H1 (cell line): ENCODE measurements at regions not wholly inside any gene's neighbourhood (a gene's known extent, or its start where the extent isn't known, plus 50 kb on each side); places are given as distances from the start of the nearest gene placed in this dataset.

ENCODE experiments used
- KDM5A ChIP-seq: fragments of 200-600 bp; IDR thresholded peaks from 2 replicates; pipeline ENCODE4 v1.7.1; 2012; ENCODE audit warnings: mild to moderate bottlenecking, low read length, inconsistent platforms, mixed read lengths
- NRF1 ChIP-seq: IDR thresholded peaks from 2 replicates; pipeline ENCODE4 v1.6.1; 2011; ENCODE audit warnings: mild to moderate bottlenecking, low read depth, low read length, improper control_type of control experiment
- POU5F1 ChIP-seq: IDR thresholded peaks from 2 replicates; pipeline ENCODE4 v1.6.1; 2011; ENCODE audit warnings: low read depth, mild to moderate bottlenecking, low read length, moderate library complexity
- TF ChIP-seq, protein P1 (sequence below), 3 experiments: IDR thresholded peaks; 1 replicate in 2 of 3; 2 replicates in 1 of 3; pipeline versions ENCODE4 v1.5.1 to v1.6.1; 2011; ENCODE audit warnings: low read length in 3 of 3, mild to moderate bottlenecking in 3 of 3, inconsistent platforms in 2 of 3, low read depth in 1 of 3, moderate library complexity in 1 of 3; ENCODE audit not compliant: insufficient read depth in 1 of 3; ENCODE audit errors: control extremely low read depth in 1 of 3
- TF ChIP-seq, protein P2 (sequence below): IDR thresholded peaks from 2 replicates; pipeline ENCODE4 v1.6.1; 2012; ENCODE audit warnings: low read length, inconsistent platforms

DNA sequence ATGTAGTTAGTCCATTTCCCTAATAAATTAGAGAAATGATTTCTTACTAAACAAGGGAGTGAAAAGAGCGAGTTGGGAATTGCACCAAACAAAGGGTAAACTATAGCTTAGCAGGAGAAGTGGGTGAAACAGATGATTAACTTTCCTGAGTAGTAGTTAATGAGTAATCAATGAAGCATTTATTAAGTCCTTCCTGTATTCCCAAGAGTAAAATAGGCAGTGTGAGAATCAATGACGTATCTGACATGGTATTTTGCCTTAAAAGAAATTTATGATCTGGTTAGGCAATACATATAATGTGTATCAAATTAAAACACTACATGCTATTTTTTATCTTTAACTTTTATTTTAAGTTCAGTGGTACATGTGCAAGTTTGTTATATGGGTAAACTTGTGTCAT, 142.8 kb downstream of the KLF5 start (continued):
- TF ChIP-seq NRF1: no peak
- no peak for TF ChIP-seq KDM5A
- TF ChIP-seq, protein P1, sequence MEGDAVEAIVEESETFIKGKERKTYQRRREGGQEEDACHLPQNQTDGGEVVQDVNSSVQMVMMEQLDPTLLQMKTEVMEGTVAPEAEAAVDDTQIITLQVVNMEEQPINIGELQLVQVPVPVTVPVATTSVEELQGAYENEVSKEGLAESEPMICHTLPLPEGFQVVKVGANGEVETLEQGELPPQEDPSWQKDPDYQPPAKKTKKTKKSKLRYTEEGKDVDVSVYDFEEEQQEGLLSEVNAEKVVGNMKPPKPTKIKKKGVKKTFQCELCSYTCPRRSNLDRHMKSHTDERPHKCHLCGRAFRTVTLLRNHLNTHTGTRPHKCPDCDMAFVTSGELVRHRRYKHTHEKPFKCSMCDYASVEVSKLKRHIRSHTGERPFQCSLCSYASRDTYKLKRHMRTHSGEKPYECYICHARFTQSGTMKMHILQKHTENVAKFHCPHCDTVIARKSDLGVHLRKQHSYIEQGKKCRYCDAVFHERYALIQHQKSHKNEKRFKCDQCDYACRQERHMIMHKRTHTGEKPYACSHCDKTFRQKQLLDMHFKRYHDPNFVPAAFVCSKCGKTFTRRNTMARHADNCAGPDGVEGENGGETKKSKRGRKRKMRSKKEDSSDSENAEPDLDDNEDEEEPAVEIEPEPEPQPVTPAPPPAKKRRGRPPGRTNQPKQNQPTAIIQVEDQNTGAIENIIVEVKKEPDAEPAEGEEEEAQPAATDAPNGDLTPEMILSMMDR (IDR thresholded peaks at IDR 0.05; ENCODE audit: control extremely low read depth in 1 of 3, insufficient read depth in 1 of 3, low read depth in 1 of 3, low read length in 3 of 3): no peak
- no peak for TF ChIP-seq POU5F1
- TF ChIP-seq, protein P2, sequence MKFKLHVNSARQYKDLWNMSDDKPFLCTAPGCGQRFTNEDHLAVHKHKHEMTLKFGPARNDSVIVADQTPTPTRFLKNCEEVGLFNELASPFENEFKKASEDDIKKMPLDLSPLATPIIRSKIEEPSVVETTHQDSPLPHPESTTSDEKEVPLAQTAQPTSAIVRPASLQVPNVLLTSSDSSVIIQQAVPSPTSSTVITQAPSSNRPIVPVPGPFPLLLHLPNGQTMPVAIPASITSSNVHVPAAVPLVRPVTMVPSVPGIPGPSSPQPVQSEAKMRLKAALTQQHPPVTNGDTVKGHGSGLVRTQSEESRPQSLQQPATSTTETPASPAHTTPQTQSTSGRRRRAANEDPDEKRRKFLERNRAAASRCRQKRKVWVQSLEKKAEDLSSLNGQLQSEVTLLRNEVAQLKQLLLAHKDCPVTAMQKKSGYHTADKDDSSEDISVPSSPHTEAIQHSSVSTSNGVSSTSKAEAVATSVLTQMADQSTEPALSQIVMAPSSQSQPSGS: no peak
- TF ChIP-seq, all 59 proteins: peak for 0
